Aorta (tissue), 5 donors: ENCODE measurements at regions not wholly inside any gene's neighbourhood (a gene's known extent, or its start where the extent isn't known, plus 50 kb on each side); places are given as distances from the start of the nearest gene placed in this dataset.
A peak's percentile ranks its signal among the peaks of the same experiment; 100 is the strongest.

ENCODE experiments used
- ATAC-seq: fragments of 200-7000 bp; cut with Tn5 transposase; one replicate; pipeline ENCODE4 v1.9.1; 2022; ENCODE audit warnings: moderate library complexity; ENCODE audit not compliant: low FRiP score
- DNase-seq, 2 donors: peaks; one replicate each; pipeline ENCODE4 v3.0.0-alpha.2; 2020
- H3K27ac ChIP-seq, 2 donors: one replicate each; pipeline ENCODE4 v1.5.1; 2013; ENCODE audit warnings: low read length in 2 of 2, mild to moderate bottlenecking in 2 of 2, moderate library complexity in 2 of 2, control low read depth in 1 of 2, inconsistent platforms in 1 of 2, low read depth in 1 of 2
- H3K27me3 ChIP-seq, 2 donors: one replicate each; pipeline ENCODE4 v1.6.1; 2013; ENCODE audit warnings: control low read depth in 1 of 2, low read length in 1 of 2, mild to moderate bottlenecking in 1 of 2, moderate library complexity in 1 of 2; ENCODE audit not compliant: insufficient read depth in 2 of 2, control insufficient read depth in 1 of 2
- H3K36me3 ChIP-seq, 2 donors: one replicate each; pipeline ENCODE4 v1.6.1; 2013; ENCODE audit warnings: control low read depth in 1 of 2, low read length in 1 of 2, mild to moderate bottlenecking in 1 of 2; ENCODE audit not compliant: insufficient read depth in 2 of 2, control insufficient read depth in 1 of 2
- H3K4me1 ChIP-seq, 2 donors: one replicate each; pipeline ENCODE4 v1.6.1; 2013; ENCODE audit warnings: low read length in 2 of 2, control low read depth in 1 of 2, mild to moderate bottlenecking in 1 of 2, moderate library complexity in 1 of 2; ENCODE audit not compliant: insufficient read depth in 2 of 2, control insufficient read depth in 1 of 2
- H3K4me3 ChIP-seq, 2 donors: one replicate each; pipeline ENCODE4 v1.5.1; 2013; ENCODE audit warnings: low read length in 2 of 2, control low read depth in 1 of 2, mild to moderate bottlenecking in 1 of 2
- H3K9me3 ChIP-seq: one replicate; pipeline ENCODE4 v1.6.1; 2013; ENCODE audit warnings: mild to moderate bottlenecking, low read length; ENCODE audit not compliant: control insufficient read depth
- WGBS, 2 donors: extraction: QIAGEN DNeasy Blood & Tissue Kit; methylation state at CpG; one replicate each; pipeline ENCODE4 v1.1.7; 2013; 5-methylcytosine and 5-hydroxymethylcytosine counted together
- intact Hi-C, 2 donors: fragments of 100-400 bp; cut with DNase I; formaldehyde crosslinking; loops; one replicate each; pipeline versions ENCODE4 v1.14.2 to v1.15.0; 2022
- donor health status: healthy with polysubstance abuse.
- donor health status: Bipolar disorder and iron deficiency.
- donor health status: DM: no; HTN: no; CAD: no.
- donor health status: DM: no; HTN: no; CAD: no.
- donor health status: DM: yes; HTN: yes; CAD: no.

DNA sequence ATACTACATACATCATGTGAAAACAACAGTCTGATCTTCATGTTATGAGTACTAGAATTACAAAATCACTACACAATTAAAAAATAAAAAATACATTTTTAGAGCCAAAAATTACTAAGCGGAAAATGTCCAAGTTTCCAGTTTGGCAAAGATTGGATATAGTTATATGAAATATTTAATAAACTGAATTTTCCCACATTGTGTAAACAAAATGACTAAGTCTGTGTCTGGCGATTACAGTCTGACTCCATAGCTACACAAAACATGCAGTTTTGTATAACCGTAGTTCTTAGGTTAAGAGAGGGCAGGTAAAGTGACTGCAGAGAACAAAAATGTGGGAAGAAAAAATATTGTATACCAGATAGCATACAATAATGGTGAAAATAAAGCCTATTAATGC lies 59.2 kb upstream of the TMEM47 start:
- Histone ChIP-seq H3K36me3 (no peaks in the 10 kb centered on the region), H3K4me1 (no peaks in the 10 kb centered on the region), H3K4me3 (no peak overlapping the region), H3K27me3 (no peaks in the 10 kb centered on the region), H3K27ac (no peak overlapping the region), H3K9me3 (no peaks in the 10 kb centered on the region)
- ATAC-seq (no peak), DNase-seq (no peak)
- WGBS, 2 donors: 8 to 32% methylated on average over 3 of the region's 3 CpGs
- intact Hi-C loops: no loop called here

DNA sequence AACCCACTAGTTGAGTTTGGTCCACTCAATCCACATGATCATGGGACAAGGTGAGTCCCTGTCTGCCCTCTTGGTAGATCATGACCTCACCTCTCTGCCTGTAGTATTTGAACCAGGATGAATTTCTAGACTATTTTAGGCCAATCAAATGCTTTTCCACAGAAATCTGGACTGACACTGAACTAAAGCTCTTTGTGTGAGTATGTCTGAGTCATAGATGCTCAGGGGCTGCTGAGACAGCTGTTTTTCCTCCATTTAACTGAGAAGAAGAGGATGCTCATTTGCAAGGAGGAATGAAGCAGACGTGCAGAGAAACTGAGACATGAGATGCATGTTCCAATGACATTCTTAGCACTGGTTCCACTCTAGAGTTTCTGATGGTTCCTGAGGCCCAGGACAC lies 77.3 kb upstream of the TMEM47 start:
- ATAC-seq (no peak), DNase-seq (no peak)
- H3K4me3 ChIP-seq: no peak overlapping the region
- H3K36me3 ChIP-seq: no peaks in the 10 kb centered on the region
- 46 to 75% methylated on average over 1 of the region's 1 CpG for WGBS, 2 donors
- no peaks in the 10 kb centered on the region for H3K27me3 ChIP-seq
- no peaks in the 10 kb centered on the region for H3K9me3 ChIP-seq
- H3K27ac ChIP-seq: no peak overlapping the region
- intact Hi-C loops: no loop called here
- no peaks in the 10 kb centered on the region for H3K4me1 ChIP-seq

DNA sequence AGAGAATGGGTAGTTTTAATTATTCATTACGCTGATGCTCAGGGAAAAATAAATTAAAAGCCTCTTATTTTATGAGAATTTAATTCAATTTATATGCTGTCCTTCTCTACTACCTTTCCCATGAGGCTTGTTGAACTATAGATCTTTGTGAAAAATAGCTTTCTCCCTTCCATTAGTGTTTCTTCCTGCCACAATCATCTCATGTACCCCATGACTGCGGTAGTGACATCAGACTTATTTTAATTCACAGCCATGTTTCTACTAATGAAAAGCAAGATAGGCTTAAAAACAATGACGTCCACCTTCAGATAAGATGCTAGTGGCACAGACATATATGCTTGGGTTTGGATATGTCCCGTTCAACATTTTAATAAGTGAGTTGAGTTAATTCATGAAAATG lies 87.4 kb upstream of the TMEM47 start:
- WGBS, 2 donors: 75 to 87% methylated on average over 4 of the region's 4 CpGs
- intact Hi-C loops: no loop called here
- Histone ChIP-seq H3K27ac (no peak overlapping the region), H3K36me3 (no peaks in the 10 kb centered on the region), H3K9me3 (no peaks in the 10 kb centered on the region), H3K27me3 (no peaks in the 10 kb centered on the region), H3K4me1 (no peaks in the 10 kb centered on the region), H3K4me3 (no peak overlapping the region)
- DNase-seq (no peak), ATAC-seq (no peak)

DNA sequence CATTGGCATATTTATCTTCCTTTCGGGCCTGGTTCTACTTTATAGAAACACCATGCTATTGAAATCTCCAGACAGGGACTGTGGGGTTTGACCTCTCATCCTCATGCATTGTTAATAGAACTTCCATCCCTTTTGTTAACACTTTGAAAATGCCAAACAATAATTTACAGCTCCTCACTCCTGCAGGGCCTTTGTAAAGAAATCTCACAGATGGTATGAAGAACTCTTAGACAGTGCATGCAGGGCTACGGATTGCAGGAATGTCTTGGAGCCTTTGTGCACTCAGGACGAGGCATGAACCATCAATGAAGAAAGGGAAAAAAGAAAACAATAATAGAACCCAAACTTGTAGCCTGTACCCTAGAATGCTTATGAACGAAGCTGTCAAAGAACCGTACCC lies 92.8 kb upstream of the TMEM47 start:
- intact Hi-C loops: no loop called here
- ATAC-seq: no peak

DNA sequence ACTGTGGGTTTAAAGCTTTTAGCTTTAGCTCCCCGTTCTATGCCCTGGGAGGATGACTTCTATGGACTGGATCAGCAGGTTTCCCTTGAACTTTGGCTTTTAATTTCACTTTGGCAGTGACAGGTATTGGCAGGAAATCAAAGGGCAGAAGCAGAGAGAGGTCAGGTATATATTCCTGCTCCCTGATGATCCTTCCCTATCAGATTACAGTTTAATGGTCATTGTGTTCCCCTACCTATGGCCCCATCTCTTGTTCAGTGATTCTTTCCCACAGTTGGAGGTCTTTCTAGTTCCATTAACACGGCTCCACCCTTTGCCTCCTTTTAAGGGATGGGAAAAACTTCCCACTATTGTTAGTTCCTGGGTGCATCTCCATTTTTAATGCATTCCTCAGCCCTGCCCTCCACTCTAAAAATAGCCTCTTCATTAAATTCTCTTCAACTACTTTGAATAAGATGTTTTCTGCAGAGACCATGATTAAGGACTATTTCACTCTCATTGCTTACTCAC lies 107.8 kb upstream of the TMEM47 start:
- ATAC-seq: no peak
- no peaks in the 10 kb centered on the region for H3K36me3 ChIP-seq
- intact Hi-C loops: no loop called here
- no peak for DNase-seq
- no peaks in the 10 kb centered on the region for H3K27me3 ChIP-seq
- H3K4me3 ChIP-seq: no peak overlapping the region
- H3K9me3 ChIP-seq: no peaks in the 10 kb centered on the region
- 69 to 89% methylated on average over 2 of the region's 2 CpGs for WGBS, 2 donors
- no peak overlapping the region for H3K27ac ChIP-seq
- H3K4me1 ChIP-seq: no peaks in the 10 kb centered on the region

More for the DNA sequence above, 92.8 kb upstream of the TMEM47 start:
- H3K4me3 ChIP-seq: no peak overlapping the region
- 70 to 92% methylated on average over 5 of the region's 5 CpGs for WGBS, 2 donors
- no peaks in the 10 kb centered on the region for H3K4me1 ChIP-seq
- no peak for DNase-seq
- H3K36me3 ChIP-seq: no peaks in the 10 kb centered on the region
- no peaks in the 10 kb centered on the region for H3K9me3 ChIP-seq
- no peaks in the 10 kb centered on the region for H3K27me3 ChIP-seq
- no peak overlapping the region for H3K27ac ChIP-seq

DNA sequence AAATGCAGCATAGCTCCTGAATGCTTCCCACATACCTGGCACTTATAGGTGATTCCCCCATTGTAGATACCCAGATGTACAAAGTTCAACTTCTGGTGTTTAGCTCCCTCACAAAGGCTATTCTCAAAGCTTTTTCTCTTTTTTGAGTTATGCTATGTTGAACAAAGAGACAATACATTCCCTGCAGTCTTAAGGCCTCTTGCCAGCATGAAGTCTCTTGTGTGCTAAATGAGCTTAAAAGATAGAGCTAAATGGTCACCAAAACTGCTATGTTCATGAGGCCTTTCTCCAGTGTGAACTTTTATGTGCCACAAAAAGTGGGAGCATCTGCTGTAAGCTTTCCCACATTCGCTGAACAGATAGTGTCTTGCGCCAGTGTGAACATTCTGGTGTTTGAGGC lies 111.2 kb upstream of the TMEM47 start:
- no peak for DNase-seq
- Histone ChIP-seq H3K36me3 (no peaks in the 10 kb centered on the region), H3K4me3 (no peak overlapping the region), H3K4me1 (no peaks in the 10 kb centered on the region), H3K27me3 (no peaks in the 10 kb centered on the region), H3K9me3 (no peaks in the 10 kb centered on the region), H3K27ac (no peak overlapping the region)
- WGBS, 2 donors: 88 to 99% methylated on average over 2 of the region's 2 CpGs
- intact Hi-C loops: no loop called here
- ATAC-seq: no peak

DNA sequence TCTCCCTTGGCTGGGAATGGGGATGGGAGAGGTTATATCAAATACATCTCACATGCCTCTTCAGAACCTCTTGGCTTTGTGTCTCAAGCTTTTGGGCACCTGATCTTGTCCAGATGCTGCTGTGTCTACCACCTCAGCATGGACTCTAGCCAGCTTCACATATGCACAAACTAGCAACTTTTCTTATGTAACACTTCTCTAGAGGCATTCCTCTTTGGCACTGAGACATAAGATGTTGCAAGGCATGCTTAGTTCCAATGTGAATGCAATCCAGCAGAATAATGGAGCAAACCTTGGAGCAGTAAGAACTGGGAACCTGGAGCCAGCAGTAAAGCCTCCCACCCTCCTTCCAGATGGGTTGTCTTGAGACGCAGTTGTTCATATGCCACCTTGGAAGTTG lies 113.4 kb upstream of the TMEM47 start:
- no peaks in the 10 kb centered on the region for H3K4me1 ChIP-seq
- H3K36me3 ChIP-seq: no peaks in the 10 kb centered on the region
- H3K4me3 ChIP-seq: no peak overlapping the region
- intact Hi-C loops: no loop called here
- no peak for DNase-seq
- no peak overlapping the region for H3K27ac ChIP-seq
- no peak for ATAC-seq
- no peaks in the 10 kb centered on the region for H3K27me3 ChIP-seq
- 73 to 95% methylated on average over 1 of the region's 1 CpG for WGBS, 2 donors
- no peaks in the 10 kb centered on the region for H3K9me3 ChIP-seq

DNA sequence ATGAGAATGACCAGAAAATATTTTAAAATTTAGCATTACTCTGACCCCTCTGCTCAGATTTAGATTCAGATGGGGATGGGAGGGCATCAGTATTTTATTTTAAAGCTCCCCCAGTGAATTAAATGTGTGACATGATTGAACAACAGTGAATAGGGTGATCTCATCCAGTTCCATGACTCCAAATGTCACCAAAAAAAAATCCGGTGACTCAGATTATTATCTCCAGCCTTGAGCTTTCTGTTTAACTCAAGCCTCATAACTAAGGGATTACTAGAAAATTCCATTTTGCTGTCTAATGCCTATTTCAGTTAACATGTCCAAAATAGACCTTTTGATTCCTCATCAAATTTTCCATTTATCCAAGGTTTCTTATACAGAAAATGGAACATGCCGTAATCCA lies 121.8 kb upstream of the TMEM47 start:
- H3K4me3 ChIP-seq: no peak overlapping the region
- H3K9me3 ChIP-seq: no peaks in the 10 kb centered on the region
- WGBS, 2 donors: 6 to 23% methylated on average over 2 of the region's 2 CpGs
- DNase-seq (no peak), ATAC-seq (peak; percentile 50)
- H3K36me3 ChIP-seq: no peaks in the 10 kb centered on the region
- H3K27me3 ChIP-seq: no peaks in the 10 kb centered on the region
- intact Hi-C loops: loop anchor here in 1 of 2 donors (5.0 kb wide), 1 partner anchor 122 kb away; the partner anchor contains the start of gene TMEM47
- H3K4me1 ChIP-seq: no peaks in the 10 kb centered on the region
- peak overlapping the region in 1 of 2 donors; percentile 57 for H3K27ac ChIP-seq

DNA sequence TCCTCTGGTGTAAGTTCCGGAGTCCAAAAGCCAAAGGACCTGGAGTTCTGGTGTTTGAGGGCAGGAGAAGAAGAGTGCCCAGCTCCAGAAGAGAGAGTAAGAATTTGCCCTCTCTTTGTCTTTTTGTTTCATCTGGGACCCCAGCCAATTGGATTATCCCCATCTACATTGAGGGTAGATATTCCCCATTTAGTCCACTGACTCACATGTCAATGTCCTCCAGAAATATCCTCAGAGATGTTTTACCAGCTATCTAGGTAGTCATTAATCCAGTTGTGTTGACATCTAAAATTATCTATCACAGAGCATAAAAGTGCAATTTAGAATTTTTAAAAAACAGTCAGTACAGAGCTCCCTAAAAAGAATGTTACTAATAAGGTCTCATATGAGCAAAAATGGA lies 132.9 kb upstream of the TMEM47 start:
- no peak overlapping the region for H3K27ac ChIP-seq
- no peak for ATAC-seq

More for the DNA sequence above, 132.9 kb upstream of the TMEM47 start:
- Histone ChIP-seq H3K27me3 (no peaks in the 10 kb centered on the region), H3K36me3 (no peaks in the 10 kb centered on the region), H3K4me3 (no peak overlapping the region), H3K4me1 (no peaks in the 10 kb centered on the region), H3K9me3 (no peaks in the 10 kb centered on the region)
- DNase-seq: no peak
- intact Hi-C loops: no loop called here
- WGBS, 2 donors: 68 to 94% methylated on average over 1 of the region's 1 CpG
